ENCODE measurements at regions not wholly inside any gene's neighbourhood (a gene's known extent, or its start where the extent isn't known, plus 50 kb on each side); places are given as distances from the start of the nearest gene placed in this dataset.

DNA sequence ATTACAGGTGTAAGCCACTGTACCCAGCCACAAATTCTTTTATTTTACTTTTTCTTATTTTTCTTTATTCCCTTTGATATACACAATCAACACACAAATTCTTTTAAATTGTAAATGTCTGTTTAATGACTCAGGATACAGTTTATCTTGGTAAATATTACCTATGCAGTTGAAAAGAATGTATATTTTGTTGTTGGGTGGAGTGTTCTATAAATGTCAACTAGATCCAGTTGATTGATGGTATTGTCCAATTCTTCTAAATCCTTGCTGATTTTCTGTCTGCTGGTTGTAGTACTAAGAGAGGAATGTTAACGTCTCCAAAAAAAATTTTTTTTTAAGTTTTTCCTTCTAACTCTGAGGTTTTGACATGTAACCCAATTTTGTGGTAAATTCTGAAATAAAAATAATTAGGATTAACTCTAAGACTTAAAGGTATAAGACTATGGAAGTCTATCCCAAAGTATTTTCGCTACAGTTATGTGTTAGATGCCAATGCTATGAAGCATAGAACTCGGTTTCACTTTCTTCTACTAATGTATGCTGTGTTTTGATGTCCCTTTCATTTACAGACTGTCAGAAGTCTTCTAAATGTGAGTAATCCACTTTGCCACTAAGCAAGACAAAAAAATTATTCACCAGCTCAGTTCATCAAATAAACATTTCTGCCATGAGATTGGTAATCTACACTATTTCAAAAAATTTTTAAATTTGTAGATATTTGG is 720.2 kb upstream of the C9orf72 start:
- DNase-seq (ENCODE audit: low read depth), result no peak
- TF ChIP-seq, protein P1, sequence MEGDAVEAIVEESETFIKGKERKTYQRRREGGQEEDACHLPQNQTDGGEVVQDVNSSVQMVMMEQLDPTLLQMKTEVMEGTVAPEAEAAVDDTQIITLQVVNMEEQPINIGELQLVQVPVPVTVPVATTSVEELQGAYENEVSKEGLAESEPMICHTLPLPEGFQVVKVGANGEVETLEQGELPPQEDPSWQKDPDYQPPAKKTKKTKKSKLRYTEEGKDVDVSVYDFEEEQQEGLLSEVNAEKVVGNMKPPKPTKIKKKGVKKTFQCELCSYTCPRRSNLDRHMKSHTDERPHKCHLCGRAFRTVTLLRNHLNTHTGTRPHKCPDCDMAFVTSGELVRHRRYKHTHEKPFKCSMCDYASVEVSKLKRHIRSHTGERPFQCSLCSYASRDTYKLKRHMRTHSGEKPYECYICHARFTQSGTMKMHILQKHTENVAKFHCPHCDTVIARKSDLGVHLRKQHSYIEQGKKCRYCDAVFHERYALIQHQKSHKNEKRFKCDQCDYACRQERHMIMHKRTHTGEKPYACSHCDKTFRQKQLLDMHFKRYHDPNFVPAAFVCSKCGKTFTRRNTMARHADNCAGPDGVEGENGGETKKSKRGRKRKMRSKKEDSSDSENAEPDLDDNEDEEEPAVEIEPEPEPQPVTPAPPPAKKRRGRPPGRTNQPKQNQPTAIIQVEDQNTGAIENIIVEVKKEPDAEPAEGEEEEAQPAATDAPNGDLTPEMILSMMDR (conservative IDR thresholded peaks at IDR 0.05; ENCODE audit: low read length), result no peak
- no peak overlapping the region for H3K4me3 ChIP-seq (ENCODE audit: low read length)

DNA sequence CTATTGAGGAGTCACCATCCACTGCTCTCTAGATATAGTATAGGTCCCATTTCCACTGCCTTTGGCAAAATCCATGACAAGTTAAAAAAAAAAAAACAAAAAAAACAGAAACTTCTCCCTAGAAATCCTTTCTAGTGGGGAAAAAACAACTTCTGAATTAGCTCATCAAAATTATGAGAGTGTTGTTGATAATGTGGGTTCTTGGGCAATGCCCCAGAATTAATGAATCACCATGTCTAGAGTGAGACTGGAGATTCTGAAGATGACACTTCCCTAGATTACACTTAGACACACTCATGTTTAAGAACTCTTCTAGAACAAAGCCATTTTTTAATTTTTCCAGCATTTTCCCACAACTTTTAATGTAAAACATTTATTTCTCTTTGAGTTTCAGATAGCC is 728.0 kb upstream of the C9orf72 start:
- TF ChIP-seq, protein P1 (conservative IDR thresholded peaks at IDR 0.05; ENCODE audit: low read length), result no peak
- H3K4me3 ChIP-seq (ENCODE audit: low read length), result no peak overlapping the region
- DNase-seq (ENCODE audit: low read depth), result no peak

DNA sequence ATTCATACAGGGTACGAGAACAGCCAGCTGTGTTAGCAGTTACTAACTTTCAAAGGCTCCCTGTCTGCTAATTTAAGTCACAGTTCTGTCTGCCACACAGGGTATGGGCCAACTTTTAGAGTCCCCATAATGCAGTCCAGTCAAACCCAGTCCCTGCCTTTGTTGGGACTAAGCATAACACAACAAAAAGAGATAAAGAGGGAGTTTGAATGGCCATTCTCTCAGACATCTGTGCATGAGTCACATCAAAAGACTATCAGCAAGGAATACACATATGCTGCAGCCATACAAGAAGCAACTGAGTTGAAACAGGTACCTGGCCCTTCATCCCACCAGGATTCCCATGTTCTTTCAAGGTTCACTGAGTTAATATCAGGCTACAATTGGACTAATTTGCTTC is 744.5 kb upstream of the C9orf72 start:
- DNase-seq (ENCODE audit: low read depth), result no peak
- no peak overlapping the region for H3K4me3 ChIP-seq (ENCODE audit: low read length)
- TF ChIP-seq, protein P1 (conservative IDR thresholded peaks at IDR 0.05; ENCODE audit: low read length), result no peak

DNA sequence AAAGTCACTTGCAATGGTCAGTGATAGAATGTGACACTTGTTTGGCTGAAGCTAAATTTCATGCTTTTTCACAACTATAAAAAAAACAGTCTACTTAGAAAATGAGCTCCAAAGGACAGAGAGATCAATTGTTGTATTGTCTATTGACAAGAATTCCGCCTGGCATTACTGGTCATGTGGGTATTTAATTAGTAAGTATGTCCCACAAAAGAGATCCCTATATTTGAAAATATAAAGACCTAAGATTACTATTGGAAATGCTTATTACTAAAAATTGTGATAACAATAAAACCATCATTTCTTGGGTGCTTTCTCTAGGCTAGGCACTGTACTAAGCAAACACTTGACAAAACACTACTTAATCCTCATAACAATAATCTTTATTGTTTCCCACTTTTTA is 745.2 kb upstream of the C9orf72 start:
- no peak overlapping the region for H3K4me3 ChIP-seq (ENCODE audit: low read length)
- TF ChIP-seq, protein P1 (conservative IDR thresholded peaks at IDR 0.05; ENCODE audit: low read length), result no peak
- no peak for DNase-seq (ENCODE audit: low read depth)

DNA sequence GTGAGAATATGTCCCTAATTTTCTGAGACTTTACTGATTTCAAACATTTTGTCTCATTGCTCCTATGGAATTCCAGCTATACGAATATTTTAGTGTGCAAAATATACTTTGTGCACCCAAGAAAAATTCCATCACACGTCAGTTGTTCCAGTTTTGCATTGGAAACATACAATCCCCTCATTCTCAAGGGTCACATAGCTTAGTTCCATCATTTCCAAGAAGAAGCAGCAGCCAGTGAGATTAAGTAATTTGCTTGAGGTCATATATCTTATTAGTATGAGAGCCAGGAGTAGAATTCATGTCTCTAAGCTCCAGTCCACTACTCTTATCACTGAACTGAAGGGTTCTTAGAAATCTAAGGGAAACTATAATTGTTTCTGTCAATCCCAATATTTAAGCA is 746.7 kb upstream of the C9orf72 start:
- no peak overlapping the region for H3K4me3 ChIP-seq (ENCODE audit: low read length)
- TF ChIP-seq, protein P1 (conservative IDR thresholded peaks at IDR 0.05; ENCODE audit: low read length), result no peak
- no peak for DNase-seq (ENCODE audit: low read depth)

DNA sequence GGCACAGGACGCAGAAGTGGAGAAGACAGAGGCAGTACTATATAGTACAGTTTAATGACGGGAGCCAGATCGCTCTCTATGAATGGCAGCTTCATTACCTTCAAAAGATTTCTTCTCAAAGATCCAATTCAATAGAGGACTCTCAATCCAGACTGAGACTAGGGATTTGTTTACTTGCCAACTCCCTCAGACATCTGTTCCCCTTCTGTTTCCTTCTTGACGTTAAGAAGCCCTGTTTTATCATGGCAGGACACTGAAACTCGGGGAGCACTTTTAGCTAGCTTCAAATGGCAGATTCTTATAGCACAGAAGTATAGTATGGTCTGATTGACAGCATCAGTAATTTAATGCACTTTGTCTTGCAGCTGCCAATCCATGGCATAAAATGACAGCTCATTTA is 747.3 kb upstream of the C9orf72 start:
- DNase-seq (ENCODE audit: low read depth), result no peak
- TF ChIP-seq, protein P1 (conservative IDR thresholded peaks at IDR 0.05; ENCODE audit: low read length), result no peak
- no peak overlapping the region for H3K4me3 ChIP-seq (ENCODE audit: low read length)

DNA sequence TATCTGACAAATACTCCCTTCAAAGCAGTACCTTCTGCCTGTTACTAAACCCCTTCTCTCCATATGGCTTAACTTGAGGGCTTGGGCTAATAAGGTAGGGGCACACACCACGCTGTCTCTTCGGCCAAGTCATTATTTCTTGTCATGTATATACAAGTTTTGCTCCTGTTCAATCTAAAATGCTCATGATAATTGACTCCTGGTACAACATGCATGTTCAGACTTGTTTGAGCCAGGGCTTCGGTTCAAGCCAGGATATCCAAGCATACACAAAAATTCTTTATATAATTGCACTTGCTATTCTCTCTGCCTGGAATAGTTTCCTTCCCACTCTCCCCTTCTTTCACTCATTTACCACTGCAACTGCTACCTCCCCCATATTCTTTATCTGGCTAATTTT is 756.0 kb upstream of the C9orf72 start:
- H3K4me3 ChIP-seq (ENCODE audit: low read length), result no peak overlapping the region
- no peak for DNase-seq (ENCODE audit: low read depth)
- TF ChIP-seq, protein P1 (conservative IDR thresholded peaks at IDR 0.05; ENCODE audit: low read length), result no peak

Data from AG10803 (cell line).